Astrocyte (in vitro differentiated cells and primary cell): ENCODE measurements at regions not wholly inside any gene's neighbourhood (a gene's known extent, or its start where the extent isn't known, plus 50 kb on each side); places are given as distances from the start of the nearest gene placed in this dataset.

Experiments used
- CTCF ChIP-seq: IDR thresholded peaks from 2 replicates; pipeline ENCODE4 v1.5.1; 2011; ENCODE audit warnings: low read depth, mild to moderate bottlenecking, inconsistent platforms, low read length, moderate library complexity; ENCODE audit not compliant: insufficient read depth
- EZH2 ChIP-seq: IDR thresholded peaks from 2 replicates; pipeline ENCODE4 v1.6.1; 2012; ENCODE audit warnings: mild to moderate bottlenecking, low read length, inconsistent platforms; ENCODE audit not compliant: insufficient read depth

- TF ChIP-seq CTCF (no peak), EZH2 (no peak)
Observed at GRCh38 chr3:187852842-187853730, 107.8 kb upstream of the BCL6 start.
